ENCODE measurements at regions not wholly inside any gene's neighbourhood (a gene's known extent, or its start where the extent isn't known, plus 50 kb on each side); places are given as distances from the start of the nearest gene placed in this dataset.

GRCh38 chr3:30343067-30343831 is 263.2 kb upstream of the TGFBR2 start:
- no peaks in the 10 kb centered on the region for H3K36me3 ChIP-seq (ENCODE audit: control insufficient read depth, insufficient read depth, low read length)
- H3K27ac ChIP-seq (ENCODE audit: low read length), result peak overlapping the region; percentile 85
- ATAC-seq (no peak), DNase-seq (ENCODE audit: low read depth, low spot score) (no peak)
- POLR2A ChIA-PET, result no interaction called here
- no peaks in the 10 kb centered on the region; the same call in 1 of the 2 replicates for H3K9me3 ChIP-seq (ENCODE audit: control insufficient read depth, insufficient read depth, low read depth, low read length)
- intact Hi-C loops (cut with micrococcal nuclease; ENCODE audit: unreplicated experiment) (loop anchor here (2.0 to 5.0 kb wide), 2 partner anchors 264 to 350 kb away; partner anchors contain the start of gene TGFBR2), in situ Hi-C loops (cut with HindIII; ENCODE audit: low pct_unique_long_range_greater_than_20kb, low sequenced_read_pairs) (no loop called here)
- BruUV-seq (replicated peaks), result no TSS peak
- no peak overlapping the region for H3K4me3 ChIP-seq (ENCODE audit: low read depth in 2 of 2, low read length in 2 of 2)
- no peak for TF ChIP-seq CTCF (IDR thresholded peaks at IDR 0.05)
- no peak for TF ChIP-seq POLR2AphosphoS5 (IDR thresholded peaks at IDR 0.05; ENCODE audit: low read depth, low read length)
- no peak for TF ChIP-seq TCF7L2 (IDR thresholded peaks at IDR 0.05; ENCODE audit: low read depth, low read length)
- peaks cover 21% of the 10 kb centered on the region for H3K4me1 ChIP-seq (ENCODE audit: control insufficient read depth, insufficient read depth, low read length)
- CTCF ChIA-PET, result no interaction called here
- H3K27me3 ChIP-seq (ENCODE audit: control insufficient read depth, insufficient read depth, low read length), result no peaks in the 10 kb centered on the region

GRCh38 chr3:30343861-30344260 is 262.5 kb upstream of the TGFBR2 start:
- no peak for ATAC-seq
- DNase-seq (ENCODE audit: low read depth, low spot score), result no peak
- POLR2A ChIA-PET, result no interaction called here
- Histone ChIP-seq H3K27me3 (ENCODE audit: control insufficient read depth, insufficient read depth, low read length) (no peaks in the 10 kb centered on the region), H3K9me3 (ENCODE audit: control insufficient read depth, insufficient read depth, low read depth, low read length) (no peaks in the 10 kb centered on the region; the same call in 1 of the 2 replicates), H3K27ac (ENCODE audit: low read length) (peak overlapping the region; percentile 85), H3K4me1 (ENCODE audit: control insufficient read depth, insufficient read depth, low read length) (peaks cover 21% of the 10 kb centered on the region), H3K4me3 (ENCODE audit: low read depth in 2 of 2, low read length in 2 of 2) (no peak overlapping the region), H3K36me3 (ENCODE audit: control insufficient read depth, insufficient read depth, low read length) (no peaks in the 10 kb centered on the region)
- TF ChIP-seq SIN3A (IDR thresholded peaks at IDR 0.05; ENCODE audit: borderline replicate concordance, insufficient read depth, low read depth, low read length), result no peak
- no peak for TF ChIP-seq TCF7L2 (IDR thresholded peaks at IDR 0.05; ENCODE audit: low read depth, low read length)
- TF ChIP-seq POLR2AphosphoS5 (IDR thresholded peaks at IDR 0.05; ENCODE audit: low read depth, low read length), result no peak
- no peak for TF ChIP-seq REST (IDR thresholded peaks at IDR 0.05; ENCODE audit: insufficient read depth in 1 of 2, low read depth in 2 of 2, low read length in 1 of 2)
- TF ChIP-seq CTCF (IDR thresholded peaks at IDR 0.05), result no peak
- BruUV-seq (replicated peaks), result no TSS peak
- intact Hi-C loops (cut with micrococcal nuclease; ENCODE audit: unreplicated experiment) (loop anchor here (2.0 to 5.0 kb wide), 2 partner anchors 263 to 349 kb away; partner anchors contain the start of gene TGFBR2), in situ Hi-C loops (cut with HindIII; ENCODE audit: low pct_unique_long_range_greater_than_20kb, low sequenced_read_pairs) (no loop called here)
- CTCF ChIA-PET, result no interaction called here

All from Panc1 (cell line).